NCI-H128 (cell line): ENCODE measurements at regions not wholly inside any gene's neighbourhood (a gene's known extent, or its start where the extent isn't known, plus 50 kb on each side); places are given as distances from the start of the nearest gene placed in this dataset.
"Not testable (repeated sequence)": the region's sequence is repeated elsewhere in the genome, so short reads cannot be mapped to it uniquely, and the experiment has no call there.

Experiments used
- DNase-seq: peaks from one replicate; lab custom pipeline; 2025; ENCODE audit not compliant: unreplicated experiment; lab: John Stamatoyannopoulos, UW

- no peak for DNase-seq
Measured at GRCh38 chr6:71049198-71049770, 92.4 kb upstream of the B3GAT2 start.

DNA sequence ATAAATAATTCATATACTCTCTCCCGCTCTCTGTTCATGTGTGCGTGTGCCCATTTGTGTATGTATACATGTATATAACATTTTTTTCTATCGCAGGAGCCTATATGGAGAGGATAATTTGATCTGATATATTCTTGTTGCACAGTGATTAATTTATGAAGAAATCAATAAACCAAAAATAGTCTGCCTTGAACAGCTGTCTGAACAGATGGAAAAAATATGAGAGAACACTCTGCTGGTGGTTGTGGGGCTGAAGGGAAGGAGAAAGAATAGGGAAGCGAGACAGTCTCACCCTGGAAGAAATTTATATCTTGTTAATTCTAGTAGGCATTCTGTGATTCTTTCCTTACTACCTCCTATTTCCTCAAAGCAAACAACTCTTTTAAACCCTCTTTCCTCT lies 96.6 kb upstream of the B3GAT2 start:
- no peak for DNase-seq

DNA sequence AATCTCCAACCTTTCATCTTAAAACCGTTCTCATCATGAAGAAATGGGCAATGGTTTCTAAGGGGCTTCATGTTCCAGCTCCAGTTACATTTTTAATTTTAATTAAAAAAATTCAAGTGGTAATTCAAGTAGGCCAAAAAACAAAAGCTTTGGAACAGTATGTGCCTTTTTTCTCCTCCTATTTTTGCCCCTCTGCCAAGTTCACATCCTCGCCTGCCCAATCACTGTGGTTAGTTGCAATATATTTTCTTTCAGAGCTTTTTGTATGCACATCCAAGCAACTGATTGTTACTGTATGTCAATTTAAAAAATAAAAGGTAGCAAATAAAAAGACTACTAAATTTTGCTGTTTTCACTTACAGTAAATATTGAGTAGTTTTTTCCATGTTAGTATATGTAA lies 99.8 kb upstream of the B3GAT2 start:
- DNase-seq, result no peak

- no peak for DNase-seq
Measured at GRCh38 chr6:71066153-71066552, 109.3 kb upstream of the B3GAT2 start.

DNA sequence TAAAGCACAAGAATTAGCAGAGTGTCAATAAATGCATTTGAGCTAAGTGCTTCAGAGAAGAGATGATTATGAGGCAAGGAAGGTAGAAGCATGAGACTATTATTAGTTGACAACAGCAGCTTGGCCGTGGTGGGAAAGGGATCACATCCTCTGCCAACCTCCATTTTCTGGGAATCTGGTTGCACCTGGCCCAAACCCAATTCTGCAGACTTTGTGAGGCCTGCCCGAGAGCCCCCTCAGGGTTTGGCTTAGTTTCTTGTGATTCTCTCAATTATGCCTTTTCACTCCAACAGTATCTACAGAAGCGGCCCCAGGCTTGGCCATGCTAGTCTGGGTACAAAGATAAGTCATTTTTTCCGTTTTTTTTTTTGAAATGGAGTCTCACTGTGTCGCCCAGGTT lies 111.0 kb upstream of the B3GAT2 start:
- DNase-seq, result no peak

GRCh38 chr6:71072508-71072907 lies 115.6 kb upstream of the B3GAT2 start:
- no peak for DNase-seq

DNA sequence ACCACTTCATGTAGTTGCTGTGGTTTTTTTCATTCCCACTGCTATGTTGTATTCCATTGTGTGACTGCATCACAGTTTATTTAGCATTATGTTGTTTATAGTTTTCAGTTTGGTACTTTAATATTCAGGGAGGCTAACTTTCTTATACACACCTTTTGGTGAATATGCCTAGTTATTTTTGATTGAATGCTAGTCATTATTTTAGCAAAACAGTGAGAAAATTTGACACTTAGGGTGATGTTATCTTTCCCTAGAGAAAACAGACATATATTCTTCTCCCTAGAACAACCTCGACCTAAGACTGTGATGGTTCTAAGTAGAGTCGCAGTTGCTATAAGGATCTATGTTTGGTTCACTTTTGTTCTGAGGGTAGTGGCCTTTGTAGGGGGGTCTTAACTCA lies 120.8 kb upstream of the B3GAT2 start:
- DNase-seq, result no peak

- DNase-seq, result no peak
Measured at GRCh38 chr6:71079677-71080076, 122.8 kb upstream of the B3GAT2 start.

DNA sequence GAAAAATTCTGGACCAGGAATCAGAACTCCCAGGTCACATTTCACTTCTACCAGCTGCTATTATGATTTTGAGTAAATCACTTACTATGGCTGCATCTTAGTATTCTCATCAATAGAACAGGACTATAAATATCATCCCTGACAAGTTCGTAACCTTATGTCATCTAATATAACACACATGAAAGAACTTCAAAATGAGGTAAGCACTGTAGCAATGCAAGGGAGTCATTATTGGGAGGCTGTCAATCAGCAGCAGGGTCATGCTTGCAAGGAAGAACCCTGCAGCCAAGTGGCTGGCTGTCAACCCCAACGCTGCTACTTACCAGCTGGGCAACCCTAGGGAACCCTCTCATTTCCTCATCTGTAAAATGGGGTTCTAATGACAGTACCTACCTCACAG lies 123.3 kb upstream of the B3GAT2 start:
- no peak for DNase-seq

DNA sequence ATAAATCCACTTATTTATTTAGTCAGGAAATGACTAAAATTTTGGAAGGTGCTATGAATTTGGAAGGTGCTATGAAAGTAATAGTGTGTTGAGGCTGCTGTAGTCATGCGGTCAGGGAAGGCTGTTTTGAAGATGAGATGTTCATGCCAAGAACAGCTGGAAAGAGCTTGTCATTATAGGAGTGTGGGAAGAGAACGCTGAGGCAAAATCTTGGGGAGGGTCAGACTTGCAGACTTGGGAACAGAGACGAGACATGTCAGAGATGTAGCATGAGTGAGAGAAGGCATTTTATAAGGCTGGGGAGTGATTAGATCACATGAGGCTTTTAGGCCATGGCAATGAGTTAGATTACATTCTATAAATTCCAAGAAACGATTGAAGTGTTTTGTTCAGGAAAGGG lies 124.0 kb upstream of the B3GAT2 start:
- no peak for DNase-seq

DNA sequence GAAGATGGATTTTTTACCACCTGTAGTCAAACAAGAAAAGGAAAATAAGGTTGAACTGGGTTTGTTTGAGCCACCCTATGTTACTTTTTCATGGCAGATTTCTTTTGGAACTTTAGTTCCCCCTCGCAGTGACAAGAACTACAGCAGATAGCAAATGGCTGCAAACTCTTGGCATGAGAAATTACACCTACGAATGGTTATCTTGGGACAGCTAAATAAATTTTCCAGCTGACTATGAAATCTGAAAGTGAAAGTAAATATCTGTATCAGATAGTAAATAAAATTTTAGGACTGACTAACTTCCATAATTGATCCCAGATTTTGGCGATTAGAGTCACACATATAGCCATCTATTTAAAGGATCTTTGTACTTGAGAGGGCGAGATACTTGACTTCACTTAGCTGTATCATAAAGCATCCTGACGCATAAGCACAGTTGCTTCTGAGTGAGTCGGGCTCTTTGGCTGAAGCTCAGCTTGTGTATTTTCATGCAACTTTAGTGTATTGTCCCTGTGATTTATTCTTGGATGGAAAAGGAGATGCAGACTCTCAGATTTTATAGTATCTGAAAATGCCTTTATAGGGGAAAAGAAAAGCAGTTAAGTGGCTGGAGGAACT lies 125.3 kb upstream of the B3GAT2 start:
- no peak for DNase-seq

DNA sequence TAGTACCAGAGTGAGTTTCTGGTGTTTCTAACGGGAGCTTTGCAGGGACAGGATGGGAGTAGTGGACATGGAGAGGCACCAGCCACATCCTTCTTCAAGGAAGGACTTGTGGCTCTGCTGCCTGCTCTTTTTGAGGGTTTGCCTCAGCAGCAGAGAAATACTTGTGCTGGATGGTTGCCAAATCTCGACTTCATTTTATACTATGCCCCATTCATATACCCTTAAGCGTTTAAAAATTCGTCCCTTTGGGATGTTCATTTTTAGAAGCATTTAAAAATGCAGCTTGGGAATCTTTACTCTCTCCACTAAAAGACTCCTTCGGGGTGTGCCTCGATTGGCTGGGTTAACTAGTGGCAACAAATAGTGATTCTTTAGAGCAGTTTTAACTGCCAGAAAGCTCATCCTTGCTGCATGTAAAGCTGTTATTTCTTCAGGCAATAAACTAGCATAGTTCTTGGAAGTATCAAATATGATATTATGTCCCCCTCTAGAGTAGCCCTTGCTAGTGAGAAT lies 126.5 kb upstream of the B3GAT2 start:
- DNase-seq, result no peak

GRCh38 chr6:71088166-71088565 lies 131.3 kb upstream of the B3GAT2 start:
- no peak for DNase-seq

DNA sequence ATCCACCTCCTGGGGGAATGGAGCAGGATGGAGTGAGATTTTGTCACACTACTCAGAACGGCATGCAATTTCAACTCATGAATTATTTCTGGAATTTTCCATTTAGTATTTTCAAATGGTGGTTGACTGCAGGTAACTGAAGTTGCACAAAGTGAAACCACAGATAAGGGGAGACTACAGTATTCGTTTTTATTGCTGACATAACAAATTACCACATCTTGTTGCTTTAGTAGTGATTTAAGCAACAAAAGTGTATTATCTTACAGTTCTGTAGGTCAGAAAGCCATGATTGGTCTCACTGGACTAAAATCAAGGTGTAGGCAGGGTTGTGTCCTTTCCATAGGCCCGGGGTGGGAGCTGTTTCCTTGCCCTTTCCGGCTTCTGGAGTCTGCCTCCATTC lies 133.4 kb upstream of the B3GAT2 start:
- DNase-seq, result no peak

DNA sequence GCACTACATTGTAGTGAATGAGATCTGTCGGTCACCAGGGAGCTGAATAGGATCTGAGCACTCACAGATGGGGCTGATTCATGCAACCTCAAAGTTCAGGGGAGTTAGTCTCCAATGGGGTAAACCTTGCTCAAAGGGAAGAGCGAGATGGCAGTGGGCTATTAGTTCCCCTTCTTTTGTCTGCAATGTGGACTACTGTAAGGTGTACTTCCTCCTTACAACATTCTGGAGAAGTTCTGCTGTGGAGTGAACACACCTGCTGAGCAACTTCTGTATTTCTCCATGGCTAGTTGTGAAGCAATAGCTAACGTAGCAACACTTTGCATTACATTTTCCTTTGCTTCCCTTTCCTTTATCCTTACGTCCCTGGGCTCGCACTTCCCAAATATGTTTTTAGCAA lies 134.3 kb upstream of the B3GAT2 start:
- DNase-seq, result no peak

DNA sequence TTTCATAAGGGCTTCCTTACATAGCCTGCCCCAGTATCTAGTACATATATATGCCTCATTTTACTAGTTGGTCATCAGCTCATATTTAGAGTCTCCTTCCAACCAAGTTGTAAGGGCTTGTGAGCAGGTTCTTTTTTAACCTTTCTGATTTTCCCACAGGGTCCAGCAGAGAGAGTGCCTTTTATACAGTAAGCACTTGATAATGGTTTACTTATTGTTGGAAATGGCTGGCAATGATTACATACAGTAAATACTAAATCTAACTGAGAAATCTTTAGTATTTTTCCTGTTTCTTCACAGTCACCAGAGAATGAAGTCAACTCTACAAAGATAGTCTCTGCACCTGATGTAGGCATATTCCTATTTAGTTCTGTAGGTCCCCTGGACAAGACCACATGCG lies 135.1 kb upstream of the B3GAT2 start:
- no peak for DNase-seq

- DNase-seq, result not testable (repeated sequence)
Measured at GRCh38 chr6:71097264-71097663, 140.4 kb upstream of the B3GAT2 start.

DNA sequence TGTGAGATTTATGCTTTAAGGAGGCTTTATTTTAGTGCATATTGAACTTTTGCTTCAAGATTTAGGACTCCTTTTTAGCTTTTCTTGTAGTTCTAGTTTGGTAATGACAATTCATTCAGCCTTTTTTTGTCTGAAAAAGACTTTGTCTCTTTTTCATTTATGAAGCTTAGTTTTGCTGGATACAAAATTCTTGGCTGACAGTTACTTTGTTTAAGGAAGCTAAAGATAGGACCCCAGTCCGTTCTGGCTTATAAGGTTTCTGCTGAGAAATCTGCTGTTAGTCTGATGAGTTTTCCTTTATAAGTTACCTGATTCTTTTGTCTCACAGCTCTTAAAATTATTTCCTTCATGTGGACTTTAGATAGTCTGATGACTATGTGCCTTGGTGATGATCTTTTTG lies 142.8 kb upstream of the B3GAT2 start:
- no peak for DNase-seq

DNA sequence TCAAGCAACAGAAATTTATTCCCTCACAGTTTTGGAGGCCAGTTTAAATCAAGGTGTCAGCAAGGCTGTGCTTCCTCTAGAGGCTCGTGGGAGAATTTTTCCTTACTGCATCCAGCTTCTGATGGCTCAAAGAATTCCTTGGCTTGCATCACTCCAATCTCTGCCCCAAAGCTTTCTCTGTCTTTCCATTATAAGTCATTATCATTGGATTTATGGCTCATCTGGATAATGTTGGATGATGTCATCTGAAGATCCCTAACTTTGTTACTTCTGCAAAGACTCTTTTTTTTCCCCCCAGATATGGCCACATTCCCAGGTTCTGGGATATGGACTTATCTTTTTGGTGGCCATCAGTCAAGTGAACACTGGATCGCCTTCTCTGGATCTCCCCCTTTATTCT lies 146.3 kb upstream of the B3GAT2 start:
- no peak for DNase-seq

- DNase-seq, result no peak
Measured at GRCh38 chr6:71103641-71104040, 146.8 kb upstream of the B3GAT2 start.

- no peak for DNase-seq
Measured at GRCh38 chr6:71106276-71106675, 149.4 kb upstream of the B3GAT2 start.

DNA sequence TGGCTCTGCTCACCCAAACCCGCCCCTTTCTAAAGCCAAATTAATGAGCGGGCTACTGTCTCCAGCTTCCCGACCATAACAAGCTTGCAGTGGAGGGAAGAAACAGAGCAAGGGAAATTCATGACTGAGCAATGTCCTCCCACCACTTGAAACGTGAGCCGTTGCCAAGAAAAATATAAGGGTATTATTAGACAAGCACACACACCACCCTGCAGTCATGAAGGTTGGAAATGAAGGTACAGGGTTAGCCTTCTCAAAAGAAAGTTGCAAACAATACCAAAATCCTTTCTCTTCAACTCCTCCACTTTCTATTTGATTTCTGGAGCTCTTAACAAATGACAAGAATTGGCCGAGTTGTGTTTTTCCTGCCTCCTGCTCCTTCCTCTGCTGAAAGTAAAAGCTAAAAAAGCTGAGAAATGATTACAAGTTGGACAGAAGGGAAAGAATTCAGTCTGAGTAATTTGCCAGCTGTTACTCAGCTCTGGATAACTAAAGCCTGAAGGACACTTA lies 151.1 kb upstream of the B3GAT2 start:
- DNase-seq, result no peak

GRCh38 chr6:71114544-71114943 lies 157.7 kb upstream of the B3GAT2 start:
- DNase-seq, result no peak
